ENCODE measurements at regions not wholly inside any gene's neighbourhood (a gene's known extent, or its start where the extent isn't known, plus 50 kb on each side); places are given as distances from the start of the nearest gene placed in this dataset.

DNA sequence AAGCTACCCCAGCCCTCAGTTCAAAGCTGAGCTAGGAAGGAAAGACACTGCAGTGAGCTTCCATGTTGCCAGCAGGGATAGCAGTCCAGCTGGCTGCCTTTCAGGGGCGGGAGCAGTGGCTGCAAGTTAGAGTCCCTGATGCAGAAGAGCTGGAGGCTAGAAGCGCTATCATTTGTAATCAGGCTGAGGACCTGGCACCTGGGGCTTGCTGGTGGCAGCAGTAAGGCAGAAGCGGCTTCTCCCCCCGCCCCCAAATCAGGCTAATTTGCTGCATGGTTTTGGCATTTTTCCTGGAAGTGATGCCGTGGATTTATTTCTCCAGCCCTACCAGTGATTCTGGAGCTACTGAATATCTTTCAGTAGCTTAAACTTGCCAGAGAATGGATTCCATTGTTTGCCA lies 203.3 kb downstream of the CLCN4 start:
- H3K4me3 ChIP-seq (ENCODE audit: low read depth, low read length) = no peak overlapping the region
- DNase-seq (ENCODE audit: low read depth) = no peak
- TF ChIP-seq CTCF (conservative IDR thresholded peaks at IDR 0.05; ENCODE audit: low read depth, low read length) = no peak

- no peak for TF ChIP-seq CTCF (conservative IDR thresholded peaks at IDR 0.05; ENCODE audit: low read depth, low read length)
- H3K4me3 ChIP-seq (ENCODE audit: low read depth, low read length) = no peak overlapping the region
- DNase-seq (ENCODE audit: low read depth) = no peak
Measured at GRCh38 chrX:10365532-10366265, 208.9 kb downstream of the CLCN4 start.

DNA sequence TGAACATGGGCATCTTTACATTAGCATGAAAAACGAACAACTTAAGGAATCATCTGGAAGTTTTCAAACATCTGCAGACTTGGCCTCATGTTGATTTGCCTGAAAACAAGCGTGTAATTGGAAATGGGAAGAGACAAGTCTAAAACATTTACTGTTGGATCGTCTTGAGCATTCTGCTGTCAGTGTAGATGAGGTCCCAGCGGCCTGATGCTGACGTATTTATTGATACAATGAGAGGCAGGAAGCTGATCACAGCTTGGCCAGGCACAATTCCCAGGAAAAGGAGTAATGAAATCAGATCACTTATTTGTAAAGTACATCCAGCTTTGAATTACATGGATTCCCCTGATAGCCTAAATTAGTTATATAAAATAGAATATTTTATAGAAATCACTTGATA lies 210.6 kb downstream of the CLCN4 start:
- TF ChIP-seq CTCF (conservative IDR thresholded peaks at IDR 0.05; ENCODE audit: low read depth, low read length) = no peak
- no peak overlapping the region for H3K4me3 ChIP-seq (ENCODE audit: low read depth, low read length)
- no peak for DNase-seq (ENCODE audit: low read depth)

DNA sequence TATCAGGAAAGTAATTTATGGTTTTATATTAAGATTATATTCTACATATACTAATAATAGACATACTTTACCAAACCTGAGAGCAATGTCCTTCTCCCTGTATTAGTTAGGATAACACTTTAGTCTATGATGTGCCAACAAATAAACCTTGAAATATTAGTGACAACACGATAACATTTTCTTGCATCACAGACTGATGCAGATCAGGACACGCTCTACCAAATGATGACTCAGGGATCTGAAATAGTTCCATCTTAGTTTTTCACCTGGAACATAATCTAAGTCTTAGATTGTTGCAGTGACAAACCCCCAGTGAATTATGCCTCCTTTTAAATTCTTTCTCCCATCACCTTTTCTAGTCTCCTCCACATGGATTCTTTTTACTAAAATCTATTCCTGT lies 214.2 kb downstream of the CLCN4 start:
- no peak overlapping the region for H3K4me3 ChIP-seq (ENCODE audit: low read depth, low read length)
- no peak for DNase-seq (ENCODE audit: low read depth)
- no peak for TF ChIP-seq CTCF (conservative IDR thresholded peaks at IDR 0.05; ENCODE audit: low read depth, low read length)

DNA sequence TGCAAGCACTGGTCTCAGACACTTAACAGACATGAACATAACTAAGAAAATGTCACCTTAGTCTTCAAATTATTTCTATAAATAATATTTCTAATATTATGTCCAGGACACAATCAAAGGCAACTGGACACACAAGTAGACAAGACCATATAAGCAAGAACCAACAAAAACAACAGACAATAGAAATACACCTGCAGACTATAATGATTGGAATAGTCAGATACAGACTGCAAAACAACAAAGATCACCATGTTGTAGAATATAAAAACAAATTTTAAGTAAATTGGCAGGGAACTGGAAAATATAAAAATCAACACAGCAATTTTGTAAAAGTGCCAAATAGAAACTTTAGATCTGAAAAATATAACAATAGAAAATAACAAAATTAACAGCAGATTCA lies 220.7 kb downstream of the CLCN4 start:
- H3K4me3 ChIP-seq (ENCODE audit: low read depth, low read length) = no peak overlapping the region
- DNase-seq (ENCODE audit: low read depth) = no peak
- TF ChIP-seq CTCF (conservative IDR thresholded peaks at IDR 0.05; ENCODE audit: low read depth, low read length) = no peak

DNA sequence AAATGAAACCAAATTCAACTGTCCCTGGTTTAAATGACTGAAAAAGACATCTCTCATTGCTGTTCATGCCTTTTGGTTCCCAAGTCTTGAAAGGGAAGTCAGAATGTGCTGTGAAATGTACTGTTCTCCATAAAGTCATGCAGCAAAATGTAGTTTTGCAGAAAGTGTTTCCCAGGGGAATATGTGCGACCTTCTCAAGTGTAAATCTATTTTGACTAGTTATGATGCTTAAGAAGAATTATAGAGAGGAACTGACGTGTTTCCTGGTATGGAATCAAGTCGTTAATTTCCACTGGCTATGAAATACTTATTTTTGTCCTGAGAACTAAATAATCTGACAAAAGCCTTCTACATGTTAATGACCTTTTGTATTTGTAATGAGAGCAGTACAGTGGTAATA lies 223.1 kb downstream of the CLCN4 start:
- H3K4me3 ChIP-seq (ENCODE audit: low read depth, low read length) = no peak overlapping the region
- no peak for TF ChIP-seq CTCF (conservative IDR thresholded peaks at IDR 0.05; ENCODE audit: low read depth, low read length)
- no peak for DNase-seq (ENCODE audit: low read depth)

GRCh38 chrX:10380300-10380699 lies 223.5 kb downstream of the CLCN4 start:
- TF ChIP-seq CTCF (conservative IDR thresholded peaks at IDR 0.05; ENCODE audit: low read depth, low read length) = no peak
- no peak for DNase-seq (ENCODE audit: low read depth)
- H3K4me3 ChIP-seq (ENCODE audit: low read depth, low read length) = no peak overlapping the region
